ENCODE measurements at regions not wholly inside any gene's neighbourhood (a gene's known extent, or its start where the extent isn't known, plus 50 kb on each side); places are given as distances from the start of the nearest gene placed in this dataset.
A peak's percentile ranks its signal among the peaks of the same experiment; 100 is the strongest.

GRCh38 chr16:48946686-48947370 lies 334.8 kb downstream of the CBLN1 start:
- DNase-seq (ENCODE audit: low spot score) = no peak

- DNase-seq (ENCODE audit: low spot score) = no peak
Observed at GRCh38 chr16:48942996-48943395, 333.0 kb upstream of the N4BP1 start.

GRCh38 chr16:48936811-48937210 lies 326.8 kb upstream of the N4BP1 start:
- DNase-seq (ENCODE audit: low spot score) = no peak

GRCh38 chr16:48932216-48932855 lies 322.4 kb upstream of the N4BP1 start:
- no peak for DNase-seq (ENCODE audit: low spot score)

GRCh38 chr16:48930951-48931553 lies 321.1 kb upstream of the N4BP1 start:
- no peak for DNase-seq (ENCODE audit: low spot score)

- DNase-seq (ENCODE audit: low spot score) = no peak
Observed at GRCh38 chr16:48919791-48920190, 309.8 kb upstream of the N4BP1 start.

- peak; percentile 35 for DNase-seq (ENCODE audit: low spot score)
Observed at GRCh38 chr16:48918520-48919258, 308.7 kb upstream of the N4BP1 start.

- no peak for DNase-seq (ENCODE audit: low spot score)
Observed at GRCh38 chr16:48916566-48916965, 306.6 kb upstream of the N4BP1 start.

GRCh38 chr16:48914070-48914469 lies 304.1 kb upstream of the N4BP1 start:
- no peak for DNase-seq (ENCODE audit: low spot score)

GRCh38 chr16:48913384-48913783 lies 303.4 kb upstream of the N4BP1 start:
- DNase-seq (ENCODE audit: low spot score) = no peak

- DNase-seq (ENCODE audit: low spot score) = no peak
Observed at GRCh38 chr16:48912360-48912759, 302.4 kb upstream of the N4BP1 start.

- DNase-seq (ENCODE audit: low spot score) = no peak
Observed at GRCh38 chr16:48911700-48912099, 301.7 kb upstream of the N4BP1 start.

- no peak for DNase-seq (ENCODE audit: low spot score)
Observed at GRCh38 chr16:48910214-48910613, 300.2 kb upstream of the N4BP1 start.

- DNase-seq (ENCODE audit: low spot score) = no peak
Observed at GRCh38 chr16:48909231-48909630, 299.3 kb upstream of the N4BP1 start.

- peak; percentile 52 for DNase-seq (ENCODE audit: low spot score)
Observed at GRCh38 chr16:48907906-48908634, 298.1 kb upstream of the N4BP1 start.

- DNase-seq (ENCODE audit: low spot score) = no peak
Observed at GRCh38 chr16:48905632-48906505, 295.9 kb upstream of the N4BP1 start.

- DNase-seq (ENCODE audit: low spot score) = no peak
Observed at GRCh38 chr16:48904333-48904732, 294.4 kb upstream of the N4BP1 start.

- DNase-seq (ENCODE audit: low spot score) = no peak
Observed at GRCh38 chr16:48903039-48903438, 293.1 kb upstream of the N4BP1 start.

- no peak for DNase-seq (ENCODE audit: low spot score)
Observed at GRCh38 chr16:48901712-48902374, 291.9 kb upstream of the N4BP1 start.

GRCh38 chr16:48899500-48899899 lies 289.5 kb upstream of the N4BP1 start:
- no peak for DNase-seq (ENCODE audit: low spot score)

Measured in A172 (cell line).